Fibroblast of mammary gland (primary cell): ENCODE measurements at regions not wholly inside any gene's neighbourhood (a gene's known extent, or its start where the extent isn't known, plus 50 kb on each side); places are given as distances from the start of the nearest gene placed in this dataset.
A peak's percentile ranks its signal among the peaks of the same experiment; 100 is the strongest.

ENCODE experiments used
- DNase-seq: peaks from one replicate; pipeline ENCODE4 v3.0.0-alpha.2; 2010; ENCODE audit warnings: low read depth
- H3K4me3 ChIP-seq: 2 replicates; pipeline ENCODE4 v1.5.1; 2011; ENCODE audit warnings: low read depth, mild to moderate bottlenecking, low read length, moderate library complexity; ENCODE audit not compliant: control insufficient read depth
- CTCF ChIP-seq: conservative IDR thresholded peaks from 2 replicates; pipeline ENCODE4 v1.5.1; 2011; ENCODE audit warnings: low read depth, low read length, inconsistent platforms; ENCODE audit not compliant: control insufficient read depth, insufficient read depth

GRCh38 chr2:241950413-241951315 is 81.1 kb downstream of the RTP5 start:
- peak; percentile 63 for DNase-seq
- TF ChIP-seq CTCF, result peak; percentile 93
- no peak overlapping the region for H3K4me3 ChIP-seq

- no peak overlapping the region for H3K4me3 ChIP-seq
- TF ChIP-seq CTCF, result no peak
- DNase-seq, result no peak
Observed at GRCh38 chr2:241951316-241951700, 81.8 kb downstream of the RTP5 start.

- H3K4me3 ChIP-seq, result no peak overlapping the region
- no peak for DNase-seq
- no peak for TF ChIP-seq CTCF
Observed at GRCh38 chr2:241951920-241952319, 82.4 kb downstream of the RTP5 start.

DNA sequence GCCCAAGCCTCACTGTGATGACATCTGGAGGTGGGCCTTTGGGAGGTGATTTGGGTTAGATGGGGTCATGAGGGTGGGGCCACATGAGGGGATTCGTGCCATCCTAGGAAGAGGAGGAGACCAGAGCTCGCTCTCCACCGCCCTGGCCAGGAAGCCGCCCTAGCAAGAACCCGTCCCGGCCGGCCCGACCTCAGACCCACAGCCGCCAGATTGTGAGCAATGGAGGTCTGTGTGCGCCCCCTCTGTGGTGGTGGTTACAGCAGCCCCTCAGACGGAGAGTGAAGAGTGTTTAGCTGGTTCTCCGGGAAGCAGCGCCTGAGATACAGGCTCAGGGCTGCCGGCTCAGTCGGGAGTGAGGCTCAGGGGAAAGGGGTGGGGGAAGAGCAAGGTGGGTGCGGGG is 83.3 kb downstream of the RTP5 start:
- DNase-seq, result no peak
- TF ChIP-seq CTCF, result no peak
- H3K4me3 ChIP-seq, result no peak overlapping the region

DNA sequence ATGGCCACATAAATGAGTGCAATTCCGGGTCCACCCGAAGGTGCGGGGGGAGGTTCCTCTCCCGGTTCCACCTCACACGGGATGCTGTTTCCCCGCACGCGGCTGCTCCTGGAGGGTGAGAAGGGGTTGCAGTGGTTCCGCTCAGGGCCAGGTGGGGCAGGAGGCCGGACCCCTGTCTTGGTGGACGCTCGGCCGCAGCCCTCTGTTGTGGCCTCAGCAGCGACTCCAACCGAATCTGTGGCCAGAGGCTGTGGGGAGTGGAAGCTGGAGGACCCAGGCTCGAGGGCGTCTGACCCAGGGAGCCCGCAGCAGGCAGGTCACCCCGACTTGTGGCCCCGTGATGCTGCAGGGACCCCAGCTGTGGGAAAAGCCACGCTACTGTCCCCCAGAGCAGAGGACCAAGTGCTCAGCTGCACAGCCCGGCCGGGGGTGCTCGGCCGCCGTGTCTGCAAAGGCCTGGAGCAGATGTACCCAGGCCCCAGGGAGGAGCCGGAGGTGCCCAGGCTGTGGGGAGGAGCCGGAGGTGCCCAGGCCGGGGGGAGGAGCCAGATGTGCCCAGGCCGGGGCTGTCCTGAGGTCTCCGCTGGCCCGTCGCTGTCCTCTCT is 83.9 kb downstream of the RTP5 start:
- H3K4me3 ChIP-seq, result no peak overlapping the region
- DNase-seq, result no peak
- TF ChIP-seq CTCF, result no peak

DNA sequence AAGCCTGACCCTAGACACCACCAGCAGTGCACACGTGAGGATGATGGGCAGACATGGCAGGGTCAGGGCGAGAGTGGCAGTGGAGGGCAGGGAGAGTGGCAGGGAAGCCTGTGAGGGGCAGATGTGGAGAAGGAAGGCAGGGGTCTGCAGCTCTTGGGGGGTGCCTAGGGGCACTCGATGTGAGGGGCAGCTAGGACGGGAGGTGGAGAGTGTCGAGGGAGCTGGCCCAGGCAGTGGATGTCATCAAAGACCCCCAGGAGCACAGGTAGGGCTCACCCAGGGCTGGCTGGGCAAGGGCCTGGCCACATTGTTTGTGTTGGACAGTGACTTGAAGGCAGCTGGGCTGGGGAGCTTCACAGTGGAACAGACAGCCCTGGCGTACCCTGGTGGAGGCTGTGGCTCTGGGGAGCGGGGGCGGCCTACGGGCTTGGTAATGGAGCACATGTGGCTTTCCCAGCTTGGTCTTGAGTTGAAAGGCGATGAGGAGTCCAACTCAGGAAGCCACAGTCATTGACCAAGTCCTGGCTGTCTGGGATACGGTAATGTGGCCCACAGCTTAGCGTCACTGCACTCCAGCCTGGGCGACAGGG is 87.1 kb downstream of the RTP5 start:
- DNase-seq, result no peak
- no peak for TF ChIP-seq CTCF
- no peak overlapping the region for H3K4me3 ChIP-seq
